ENCODE measurements at regions not wholly inside any gene's neighbourhood (a gene's known extent, or its start where the extent isn't known, plus 50 kb on each side); places are given as distances from the start of the nearest gene placed in this dataset.

GRCh38 chr1:164902491-164902890 lies 343.5 kb downstream of the PBX1 start:
- TF ChIP-seq CREB5 (CRISPR knock-in tag; IDR thresholded peaks at IDR 0.05; ENCODE audit: low read depth) (no peak), BACH2 (CRISPR knock-in tag; IDR thresholded peaks at IDR 0.05; ENCODE audit: borderline replicate concordance) (no peak), ZFP30 (CRISPR knock-in tag; IDR thresholded peaks at IDR 0.05) (no peak), GLIS3 (CRISPR knock-in tag; IDR thresholded peaks at IDR 0.05) (no peak), ZFP3 (CRISPR knock-in tag; IDR thresholded peaks at IDR 0.05) (no peak), OSR1 (CRISPR knock-in tag; IDR thresholded peaks at IDR 0.05) (no peak), ISL1 (CRISPR knock-in tag; IDR thresholded peaks at IDR 0.05) (no peak), PATZ1 (CRISPR knock-in tag; IDR thresholded peaks at IDR 0.05; ENCODE audit: borderline replicate concordance) (no peak), ZNF8 (CRISPR knock-in tag; IDR thresholded peaks at IDR 0.05) (no peak), ZC3H10 (CRISPR knock-in tag; IDR thresholded peaks at IDR 0.05) (no peak), CSDC2 (CRISPR knock-in tag; IDR thresholded peaks at IDR 0.05) (no peak), POU6F1 (CRISPR knock-in tag; IDR thresholded peaks at IDR 0.05; ENCODE audit: borderline replicate concordance, low read depth) (no peak), SNAI2 (CRISPR knock-in tag; IDR thresholded peaks at IDR 0.05) (no peak), CSRNP3 (CRISPR knock-in tag; IDR thresholded peaks at IDR 0.05) (no peak)
- ATAC-seq, result no peak
